HepG2 (cell line): ENCODE measurements at regions not wholly inside any gene's neighbourhood (a gene's known extent, or its start where the extent isn't known, plus 50 kb on each side); places are given as distances from the start of the nearest gene placed in this dataset.

ENCODE experiments used
- AKAP8 ChIP-seq: sonication (generic); formaldehyde crosslinking; IDR thresholded peaks from 2 replicates; pipeline ENCODE4 v1.5.1; 2020; ENCODE audit warnings: mild to moderate bottlenecking, missing genetic modification reagents
- CBX2 ChIP-seq, 2 experiments: fragments of 200-600 bp in 1 of 2; sonication (generic); formaldehyde crosslinking in 1 of 2; IDR thresholded peaks; 2 replicates each; pipeline versions ENCODE4 v1.7.0 to v1.8.1; 2018 to 2022; ENCODE audit warnings: low read depth in 2 of 2, low read length in 1 of 2, mild to moderate bottlenecking in 1 of 2, missing genetic modification reagents in 1 of 2
- CCDC6 ChIP-seq: sonication (generic); formaldehyde crosslinking; IDR thresholded peaks from 2 replicates; pipeline ENCODE4 v1.8.1; 2022; ENCODE audit warnings: mild to moderate bottlenecking, missing genetic modification reagents, moderate library complexity
- HNRNPK ChIP-seq: fragments of 200-400 bp; formaldehyde crosslinking; IDR thresholded peaks from 2 replicates; pipeline ENCODE4 v1.6.1; 2018; ENCODE audit warnings: low read length, low read depth, moderate library complexity, mild to moderate bottlenecking; ENCODE audit not compliant: poor library complexity, severe bottlenecking
- HOXA9 ChIP-seq: sonication (generic); formaldehyde crosslinking; IDR thresholded peaks from 2 replicates; pipeline ENCODE4 v1.8.1; 2022; ENCODE audit warnings: missing genetic modification reagents, mild to moderate bottlenecking, moderate library complexity, borderline replicate concordance
- PAWR ChIP-seq: sonication (generic); formaldehyde crosslinking; IDR thresholded peaks from 2 replicates; pipeline ENCODE4 v1.4.0; 2020; ENCODE audit warnings: missing genetic modification reagents, mild to moderate bottlenecking, borderline replicate concordance
- POLR2A ChIP-seq, 2 experiments: IDR thresholded peaks; 2 replicates each; pipeline ENCODE4 v1.6.1; 2011; ENCODE audit warnings: low read depth in 2 of 2, low read length in 2 of 2, mild to moderate bottlenecking in 1 of 2, moderate library complexity in 1 of 2; ENCODE audit not compliant: insufficient read depth in 1 of 2
- SIX4 ChIP-seq: sonication (generic); formaldehyde crosslinking; IDR thresholded peaks from 2 replicates; pipeline ENCODE4 v1.4.0; 2020; ENCODE audit warnings: missing genetic modification reagents
- SKI ChIP-seq: fragments of 450-650 bp; IDR thresholded peaks from one replicate; pipeline ENCODE4 v1.6.1; 2018; ENCODE audit warnings: mild to moderate bottlenecking; ENCODE audit not compliant: partially characterized antibody
- TRIM24 ChIP-seq: sonication (generic); formaldehyde crosslinking; IDR thresholded peaks from 2 replicates; pipeline ENCODE4 v1.8.0; 2022; ENCODE audit warnings: mild to moderate bottlenecking, missing genetic modification reagents
- ZNF263 ChIP-seq: sonication (generic); formaldehyde crosslinking; IDR thresholded peaks from 2 replicates; pipeline ENCODE4 v1.4.0; 2020; ENCODE audit warnings: missing genetic modification reagents
- ZNF563 ChIP-seq: sonication (generic); formaldehyde crosslinking; IDR thresholded peaks from 2 replicates; pipeline ENCODE4 v1.8.0; 2022; ENCODE audit warnings: mild to moderate bottlenecking, moderate library complexity, missing genetic modification reagents
- ZNF816 ChIP-seq: sonication (generic); formaldehyde crosslinking; IDR thresholded peaks from 2 replicates; pipeline ENCODE4 v1.8.0; 2022; ENCODE audit warnings: missing genetic modification reagents, mild to moderate bottlenecking, borderline replicate concordance
- TF ChIP-seq, protein P1 (sequence below): sonication (generic); formaldehyde crosslinking; IDR thresholded peaks from 2 replicates; pipeline ENCODE4 v1.4.0; 2020; ENCODE audit warnings: missing genetic modification reagents
- TF ChIP-seq, protein P2 (sequence below): sonication (generic); formaldehyde crosslinking; IDR thresholded peaks from 2 replicates; pipeline ENCODE4 v1.4.0; 2020; ENCODE audit warnings: missing genetic modification reagents
- TF ChIP-seq, protein P3 (sequence below): sonication (generic); formaldehyde crosslinking; conservative IDR thresholded peaks from 2 replicates; pipeline ENCODE4 v1.8.0; 2022; ENCODE audit warnings: missing genetic modification reagents
- TF ChIP-seq, protein P4 (sequence below): sonication (generic); formaldehyde crosslinking; IDR thresholded peaks from 2 replicates; pipeline ENCODE4 v1.5.0; 2020; ENCODE audit warnings: mild to moderate bottlenecking, low read depth, missing genetic modification reagents, borderline replicate concordance
- TF ChIP-seq, protein P5 (sequence below): sonication (generic); formaldehyde crosslinking; IDR thresholded peaks from 2 replicates; pipeline ENCODE4 v1.4.0; 2020; ENCODE audit warnings: mild to moderate bottlenecking, missing genetic modification reagents
- TF ChIP-seq, protein P6 (sequence below): sonication (generic); formaldehyde crosslinking; IDR thresholded peaks from 2 replicates; pipeline ENCODE4 v1.8.1; 2023; ENCODE audit warnings: mild to moderate bottlenecking, missing genetic modification reagents

DNA sequence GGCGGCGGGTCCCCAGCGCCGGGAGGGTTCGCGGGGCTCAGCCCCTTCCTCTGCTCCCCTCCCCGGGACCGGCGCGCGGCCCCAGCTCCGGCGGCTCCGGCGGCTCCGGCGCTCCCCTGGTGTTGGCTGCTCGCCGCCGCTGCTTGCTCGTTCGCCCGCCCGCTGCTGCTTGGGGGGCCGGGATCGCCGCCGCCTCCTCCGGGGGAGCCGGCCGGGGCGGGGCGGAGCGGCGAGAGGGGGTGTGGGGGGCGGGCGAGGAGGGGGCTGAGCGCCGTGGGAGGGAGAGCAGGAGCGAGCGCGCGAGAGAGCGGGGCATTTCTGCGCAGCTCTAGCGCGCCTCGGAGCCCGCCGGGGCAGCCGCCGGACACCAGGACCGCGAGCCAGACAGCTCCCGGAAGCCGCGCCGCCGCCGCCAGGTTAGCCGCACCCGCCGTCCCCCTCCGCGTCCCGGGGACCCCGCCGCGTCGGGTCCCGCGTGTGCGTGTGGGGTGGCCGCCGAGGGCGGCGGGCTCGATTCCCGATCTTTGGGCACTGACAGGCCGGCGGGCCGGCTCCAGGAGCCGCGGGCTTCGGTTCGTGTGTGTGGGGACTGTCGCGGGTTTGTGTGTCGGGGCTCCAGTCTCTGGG lies 62.0 kb upstream of the EPB41L1 start (continued):
- TF ChIP-seq, protein P1, sequence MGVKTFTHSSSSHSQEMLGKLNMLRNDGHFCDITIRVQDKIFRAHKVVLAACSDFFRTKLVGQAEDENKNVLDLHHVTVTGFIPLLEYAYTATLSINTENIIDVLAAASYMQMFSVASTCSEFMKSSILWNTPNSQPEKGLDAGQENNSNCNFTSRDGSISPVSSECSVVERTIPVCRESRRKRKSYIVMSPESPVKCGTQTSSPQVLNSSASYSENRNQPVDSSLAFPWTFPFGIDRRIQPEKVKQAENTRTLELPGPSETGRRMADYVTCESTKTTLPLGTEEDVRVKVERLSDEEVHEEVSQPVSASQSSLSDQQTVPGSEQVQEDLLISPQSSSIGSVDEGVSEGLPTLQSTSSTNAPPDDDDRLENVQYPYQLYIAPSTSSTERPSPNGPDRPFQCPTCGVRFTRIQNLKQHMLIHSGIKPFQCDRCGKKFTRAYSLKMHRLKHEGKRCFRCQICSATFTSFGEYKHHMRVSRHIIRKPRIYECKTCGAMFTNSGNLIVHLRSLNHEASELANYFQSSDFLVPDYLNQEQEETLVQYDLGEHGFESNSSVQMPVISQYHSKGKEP (CRISPR knock-in tag) = no peak
- TF ChIP-seq TRIM24 (CRISPR knock-in tag) = no peak
- TF ChIP-seq SIX4 (CRISPR knock-in tag) = no peak
- no peak for TF ChIP-seq POLR2A (IDR thresholded peaks at IDR 0.05; ENCODE audit: insufficient read depth in 1 of 2, low read depth in 2 of 2, low read length in 2 of 2)
- peak; percentile 78 for TF ChIP-seq SKI
- TF ChIP-seq CCDC6 = 0 out of 2 replicates have a peak, but pooled peaks have one; percentile 35
- TF ChIP-seq HNRNPK = peak; percentile 72
- TF ChIP-seq, protein P2, sequence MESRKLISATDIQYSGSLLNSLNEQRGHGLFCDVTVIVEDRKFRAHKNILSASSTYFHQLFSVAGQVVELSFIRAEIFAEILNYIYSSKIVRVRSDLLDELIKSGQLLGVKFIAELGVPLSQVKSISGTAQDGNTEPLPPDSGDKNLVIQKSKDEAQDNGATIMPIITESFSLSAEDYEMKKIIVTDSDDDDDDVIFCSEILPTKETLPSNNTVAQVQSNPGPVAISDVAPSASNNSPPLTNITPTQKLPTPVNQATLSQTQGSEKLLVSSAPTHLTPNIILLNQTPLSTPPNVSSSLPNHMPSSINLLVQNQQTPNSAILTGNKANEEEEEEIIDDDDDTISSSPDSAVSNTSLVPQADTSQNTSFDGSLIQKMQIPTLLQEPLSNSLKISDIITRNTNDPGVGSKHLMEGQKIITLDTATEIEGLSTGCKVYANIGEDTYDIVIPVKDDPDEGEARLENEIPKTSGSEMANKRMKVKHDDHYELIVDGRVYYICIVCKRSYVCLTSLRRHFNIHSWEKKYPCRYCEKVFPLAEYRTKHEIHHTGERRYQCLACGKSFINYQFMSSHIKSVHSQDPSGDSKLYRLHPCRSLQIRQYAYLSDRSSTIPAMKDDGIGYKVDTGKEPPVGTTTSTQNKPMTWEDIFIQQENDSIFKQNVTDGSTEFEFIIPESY (CRISPR knock-in tag) = no peak
- TF ChIP-seq ZNF816 (CRISPR knock-in tag) = no peak
- TF ChIP-seq, protein P3, sequence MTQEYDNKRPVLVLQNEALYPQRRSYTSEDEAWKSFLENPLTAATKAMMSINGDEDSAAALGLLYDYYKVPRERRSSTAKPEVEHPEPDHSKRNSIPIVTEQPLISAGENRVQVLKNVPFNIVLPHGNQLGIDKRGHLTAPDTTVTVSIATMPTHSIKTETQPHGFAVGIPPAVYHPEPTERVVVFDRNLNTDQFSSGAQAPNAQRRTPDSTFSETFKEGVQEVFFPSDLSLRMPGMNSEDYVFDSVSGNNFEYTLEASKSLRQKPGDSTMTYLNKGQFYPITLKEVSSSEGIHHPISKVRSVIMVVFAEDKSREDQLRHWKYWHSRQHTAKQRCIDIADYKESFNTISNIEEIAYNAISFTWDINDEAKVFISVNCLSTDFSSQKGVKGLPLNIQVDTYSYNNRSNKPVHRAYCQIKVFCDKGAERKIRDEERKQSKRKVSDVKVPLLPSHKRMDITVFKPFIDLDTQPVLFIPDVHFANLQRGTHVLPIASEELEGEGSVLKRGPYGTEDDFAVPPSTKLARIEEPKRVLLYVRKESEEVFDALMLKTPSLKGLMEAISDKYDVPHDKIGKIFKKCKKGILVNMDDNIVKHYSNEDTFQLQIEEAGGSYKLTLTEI (CRISPR knock-in tag) = no peak
- TF ChIP-seq AKAP8 = no peak
- peak; percentile 19; the same call in 1 of the 2 replicates for TF ChIP-seq ZNF263 (CRISPR knock-in tag)
- TF ChIP-seq HOXA9 (CRISPR knock-in tag) = no peak
- TF ChIP-seq, protein P4, sequence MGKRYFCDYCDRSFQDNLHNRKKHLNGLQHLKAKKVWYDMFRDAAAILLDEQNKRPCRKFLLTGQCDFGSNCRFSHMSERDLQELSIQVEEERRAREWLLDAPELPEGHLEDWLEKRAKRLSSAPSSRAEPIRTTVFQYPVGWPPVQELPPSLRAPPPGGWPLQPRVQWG (CRISPR knock-in tag) = no peak
- no peak for TF ChIP-seq PAWR
- TF ChIP-seq, protein P5, sequence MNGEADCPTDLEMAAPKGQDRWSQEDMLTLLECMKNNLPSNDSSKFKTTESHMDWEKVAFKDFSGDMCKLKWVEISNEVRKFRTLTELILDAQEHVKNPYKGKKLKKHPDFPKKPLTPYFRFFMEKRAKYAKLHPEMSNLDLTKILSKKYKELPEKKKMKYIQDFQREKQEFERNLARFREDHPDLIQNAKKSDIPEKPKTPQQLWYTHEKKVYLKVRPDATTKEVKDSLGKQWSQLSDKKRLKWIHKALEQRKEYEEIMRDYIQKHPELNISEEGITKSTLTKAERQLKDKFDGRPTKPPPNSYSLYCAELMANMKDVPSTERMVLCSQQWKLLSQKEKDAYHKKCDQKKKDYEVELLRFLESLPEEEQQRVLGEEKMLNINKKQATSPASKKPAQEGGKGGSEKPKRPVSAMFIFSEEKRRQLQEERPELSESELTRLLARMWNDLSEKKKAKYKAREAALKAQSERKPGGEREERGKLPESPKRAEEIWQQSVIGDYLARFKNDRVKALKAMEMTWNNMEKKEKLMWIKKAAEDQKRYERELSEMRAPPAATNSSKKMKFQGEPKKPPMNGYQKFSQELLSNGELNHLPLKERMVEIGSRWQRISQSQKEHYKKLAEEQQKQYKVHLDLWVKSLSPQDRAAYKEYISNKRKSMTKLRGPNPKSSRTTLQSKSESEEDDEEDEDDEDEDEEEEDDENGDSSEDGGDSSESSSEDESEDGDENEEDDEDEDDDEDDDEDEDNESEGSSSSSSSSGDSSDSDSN (CRISPR knock-in tag) = peak; percentile 44; the same call in 1 of the 2 replicates
- TF ChIP-seq, protein P6, sequence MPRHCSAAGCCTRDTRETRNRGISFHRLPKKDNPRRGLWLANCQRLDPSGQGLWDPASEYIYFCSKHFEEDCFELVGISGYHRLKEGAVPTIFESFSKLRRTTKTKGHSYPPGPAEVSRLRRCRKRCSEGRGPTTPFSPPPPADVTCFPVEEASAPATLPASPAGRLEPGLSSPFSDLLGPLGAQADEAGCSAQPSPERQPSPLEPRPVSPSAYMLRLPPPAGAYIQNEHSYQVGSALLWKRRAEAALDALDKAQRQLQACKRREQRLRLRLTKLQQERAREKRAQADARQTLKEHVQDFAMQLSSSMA (CRISPR knock-in tag) = no peak
- no peak for TF ChIP-seq CBX2 (IDR thresholded peaks at IDR 0.05; ENCODE audit: low read depth, low read length)
- TF ChIP-seq CBX2 (CRISPR knock-in tag; IDR thresholded peaks at IDR 0.05; ENCODE audit: low read depth) = 0 out of 2 replicates have a peak, but pooled peaks have one; percentile 21
- TF ChIP-seq ZNF563 = no peak; the same call in 1 of the 2 replicates
